ENCODE measurements at regions not wholly inside any gene's neighbourhood (a gene's known extent, or its start where the extent isn't known, plus 50 kb on each side); places are given as distances from the start of the nearest gene placed in this dataset.

- TF ChIP-seq ZFX (IDR thresholded peaks at IDR 0.05; ENCODE audit: borderline replicate concordance) (no peak), CTCF (IDR thresholded peaks at IDR 0.05) (no peak)
Observed at GRCh38 chr18:76657911-76658470, 162.9 kb upstream of the ZNF516 start.
